ENCODE measurements at regions not wholly inside any gene's neighbourhood (a gene's known extent, or its start where the extent isn't known, plus 50 kb on each side); places are given as distances from the start of the nearest gene placed in this dataset.

GRCh38 chrX:137172317-137172948 is 138.6 kb upstream of the GPR101 start:
- Histone ChIP-seq H3K79me2 (replicated peaks; ENCODE audit: insufficient read depth, low read length) (no peaks in the 10 kb centered on the region), H3K9me2 (ENCODE audit: insufficient read depth, low read length) (no peaks in the 10 kb centered on the region), H3K4me3 (ENCODE audit: low read length) (no peak overlapping the region), H3K4me2 (ENCODE audit: low read length) (no peak overlapping the region), H4K20me1 (ENCODE audit: insufficient read depth) (no peaks in the 10 kb centered on the region), H2AFZ (ENCODE audit: low read depth, low read length) (no peak overlapping the region), H3K27ac (ENCODE audit: low read length) (peak overlapping the region; percentile 70), H3K27me3 (ENCODE audit: insufficient read depth, low read depth, low read length) (no peaks in the 10 kb centered on the region), H3K9ac (ENCODE audit: low read length) (no peak overlapping the region), H3K36me3 (ENCODE audit: insufficient read depth, low read length) (no peaks in the 10 kb centered on the region), H3F3A (ENCODE audit: insufficient read depth, low read length, poor library complexity, severe bottlenecking) (no peaks in the 10 kb centered on the region), H3K9me3 (ENCODE audit: low read length) (no peaks in the 10 kb centered on the region)
- TF ChIP-seq TAF1 (IDR thresholded peaks at IDR 0.05; ENCODE audit: low read depth), result no peak
- TF ChIP-seq EZH2 (IDR thresholded peaks at IDR 0.05; ENCODE audit: borderline replicate concordance, insufficient read depth, low read length, poor library complexity, severe bottlenecking), result no peak
- TF ChIP-seq EP300 (conservative IDR thresholded peaks at IDR 0.05; ENCODE audit: poor library complexity, severe bottlenecking), result no peak
- TF ChIP-seq MXI1 (conservative IDR thresholded peaks at IDR 0.05; ENCODE audit: poor library complexity, severe bottlenecking), result no peak
- no peak for TF ChIP-seq SMC3 (conservative IDR thresholded peaks at IDR 0.05; ENCODE audit: poor library complexity)
- TF ChIP-seq REST (IDR thresholded peaks at IDR 0.05; ENCODE audit: borderline replicate concordance), result no peak
- TF ChIP-seq RAD21 (conservative IDR thresholded peaks at IDR 0.05), result no peak
- TF ChIP-seq POLR2AphosphoS5 (IDR thresholded peaks at IDR 0.05), result no peak

GRCh38 chrX:137171626-137172025 is 137.8 kb upstream of the GPR101 start:
- Histone ChIP-seq H3K9me2 (ENCODE audit: insufficient read depth, low read length) (no peaks in the 10 kb centered on the region), H2AFZ (ENCODE audit: low read depth, low read length) (no peak overlapping the region), H3K4me3 (ENCODE audit: low read length) (no peak overlapping the region), H3F3A (ENCODE audit: insufficient read depth, low read length, poor library complexity, severe bottlenecking) (no peaks in the 10 kb centered on the region), H3K79me2 (replicated peaks; ENCODE audit: insufficient read depth, low read length) (no peaks in the 10 kb centered on the region), H3K4me2 (ENCODE audit: low read length) (no peak overlapping the region), H3K9me3 (ENCODE audit: low read length) (no peaks in the 10 kb centered on the region), H3K27ac (ENCODE audit: low read length) (peak overlapping the region; percentile 70), H3K27me3 (ENCODE audit: insufficient read depth, low read depth, low read length) (no peaks in the 10 kb centered on the region), H3K36me3 (ENCODE audit: insufficient read depth, low read length) (no peaks in the 10 kb centered on the region), H4K20me1 (ENCODE audit: insufficient read depth) (no peaks in the 10 kb centered on the region), H3K9ac (ENCODE audit: low read length) (no peak overlapping the region)
- TF ChIP-seq POLR2AphosphoS5 (IDR thresholded peaks at IDR 0.05), result no peak
- TF ChIP-seq TAF1 (IDR thresholded peaks at IDR 0.05; ENCODE audit: low read depth), result no peak
- TF ChIP-seq EZH2 (IDR thresholded peaks at IDR 0.05; ENCODE audit: borderline replicate concordance, insufficient read depth, low read length, poor library complexity, severe bottlenecking), result no peak
- TF ChIP-seq RAD21 (conservative IDR thresholded peaks at IDR 0.05), result no peak
- no peak for TF ChIP-seq CTCF (IDR thresholded peaks at IDR 0.05; ENCODE audit: poor library complexity, severe bottlenecking)
- TF ChIP-seq EP300 (conservative IDR thresholded peaks at IDR 0.05; ENCODE audit: poor library complexity, severe bottlenecking), result no peak
- TF ChIP-seq MXI1 (conservative IDR thresholded peaks at IDR 0.05; ENCODE audit: poor library complexity, severe bottlenecking), result no peak
- no peak for TF ChIP-seq REST (IDR thresholded peaks at IDR 0.05; ENCODE audit: borderline replicate concordance)
- no peak for TF ChIP-seq SMC3 (conservative IDR thresholded peaks at IDR 0.05; ENCODE audit: poor library complexity)

All from neural cell (in vitro differentiated cells).